Activated T-cell treated with anti-CD3 and anti-CD28 coated beads for 1 hour (primary cell): ENCODE measurements at regions not wholly inside any gene's neighbourhood (a gene's known extent, or its start where the extent isn't known, plus 50 kb on each side); places are given as distances from the start of the nearest gene placed in this dataset.

ENCODE experiments used
- DNase-seq: peaks from one replicate; pipeline ENCODE4 v3.0.0-alpha.2; 2020; ENCODE audit warnings: low read depth

GRCh38 chr1:239008568-239008967 is 377.8 kb upstream of the CHRM3 start:
- no peak for DNase-seq

- no peak for DNase-seq
Measured at GRCh38 chr1:239006276-239006675, 380.1 kb upstream of the CHRM3 start.

- no peak for DNase-seq
Measured at GRCh38 chr1:238999944-239000343, 386.4 kb upstream of the CHRM3 start.

- DNase-seq: no peak
Measured at GRCh38 chr1:238998577-238998976, 387.8 kb upstream of the CHRM3 start.

- DNase-seq: no peak
Measured at GRCh38 chr1:238991765-238992495, 394.4 kb upstream of the CHRM3 start.

- no peak for DNase-seq
Measured at GRCh38 chr1:238985312-238985711, 401.1 kb upstream of the CHRM3 start.

GRCh38 chr1:238982736-238983135 is 403.6 kb upstream of the CHRM3 start:
- no peak for DNase-seq

GRCh38 chr1:238981317-238981933 is 404.9 kb upstream of the CHRM3 start:
- no peak for DNase-seq

- DNase-seq: no peak
Measured at GRCh38 chr1:238980053-238980452, 406.3 kb upstream of the CHRM3 start.

GRCh38 chr1:238964631-238965030 is 421.7 kb upstream of the CHRM3 start:
- DNase-seq: no peak

- DNase-seq: no peak
Measured at GRCh38 chr1:238962941-238963340, 423.4 kb upstream of the CHRM3 start.

GRCh38 chr1:238961790-238962189 is 424.6 kb upstream of the CHRM3 start:
- no peak for DNase-seq

- no peak for DNase-seq
Measured at GRCh38 chr1:238960071-238960470, 426.3 kb upstream of the CHRM3 start.

GRCh38 chr1:238955934-238956333 is 430.4 kb upstream of the CHRM3 start:
- no peak for DNase-seq

- DNase-seq: no peak
Measured at GRCh38 chr1:238954865-238955264, 431.5 kb upstream of the CHRM3 start.

GRCh38 chr1:238953448-238954010 is 432.8 kb upstream of the CHRM3 start:
- no peak for DNase-seq

GRCh38 chr1:238951809-238952208 is 434.6 kb upstream of the CHRM3 start:
- DNase-seq: no peak

GRCh38 chr1:238950784-238951183 is 435.6 kb upstream of the CHRM3 start:
- DNase-seq: no peak

GRCh38 chr1:238950017-238950416 is 436.4 kb upstream of the CHRM3 start:
- no peak for DNase-seq

- no peak for DNase-seq
Measured at GRCh38 chr1:238944028-238944427, 442.3 kb upstream of the CHRM3 start.

- no peak for DNase-seq
Measured at GRCh38 chr1:238927899-238928298, 458.5 kb upstream of the CHRM3 start.

- DNase-seq: no peak
Measured at GRCh38 chr1:238916828-238917227, 469.5 kb upstream of the CHRM3 start.

GRCh38 chr1:238914346-238914745 is 472.0 kb upstream of the CHRM3 start:
- no peak for DNase-seq

- DNase-seq: no peak
Measured at GRCh38 chr1:238913210-238913609, 473.2 kb upstream of the CHRM3 start.
